HUDEP-2 (cell line): ENCODE measurements at regions not wholly inside any gene's neighbourhood (a gene's known extent, or its start where the extent isn't known, plus 50 kb on each side); places are given as distances from the start of the nearest gene placed in this dataset.

Experiments used
- DNase-seq, 76 experiments: peaks; one replicate each; lab custom pipeline; 2025; ENCODE audit not compliant: unreplicated experiment in 76 of 76; lab: John Stamatoyannopoulos, UW

GRCh38 chr18:28837100-28837499 is 660.2 kb upstream of the CDH2 start:
- no peak for DNase-seq

DNA sequence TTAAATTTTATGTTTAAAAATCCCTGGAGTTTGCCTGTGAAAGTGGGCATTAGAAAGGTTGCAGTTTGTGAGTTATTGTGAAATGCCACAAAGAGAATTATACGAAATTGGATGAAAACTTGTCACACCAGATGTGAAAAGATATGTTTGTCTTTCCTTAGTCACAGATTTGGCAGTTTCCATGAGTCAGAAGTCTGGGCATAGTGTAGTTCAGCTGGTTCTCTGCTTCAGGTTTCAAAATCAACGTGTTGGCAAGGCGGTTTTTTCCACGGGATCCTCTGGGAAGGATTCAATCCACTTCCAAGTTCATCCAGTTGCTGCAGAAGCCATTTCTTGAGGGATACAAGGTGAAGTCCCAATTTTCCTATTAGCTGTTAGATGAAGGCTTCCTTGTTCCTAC is 658.0 kb upstream of the CDH2 start:
- no peak for DNase-seq

DNA sequence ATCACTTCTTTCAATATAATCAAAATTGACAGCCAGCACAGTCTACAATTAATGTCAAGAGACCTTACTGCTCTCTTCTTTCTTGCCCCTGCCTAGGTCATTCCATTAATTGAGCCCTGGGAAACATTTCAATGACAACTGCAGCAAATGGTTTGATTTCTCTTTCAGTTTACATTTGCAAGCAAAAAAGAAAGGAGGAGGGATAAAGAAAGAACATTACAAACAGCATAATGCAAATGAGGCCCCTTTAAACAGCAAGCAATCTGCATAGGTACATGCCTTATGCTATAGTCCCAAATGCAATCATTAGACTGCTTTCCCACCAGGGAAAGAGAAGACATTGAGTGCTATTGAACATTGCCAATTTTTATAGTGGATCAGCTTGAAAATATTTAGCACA is 655.0 kb upstream of the CDH2 start:
- DNase-seq, result no peak

DNA sequence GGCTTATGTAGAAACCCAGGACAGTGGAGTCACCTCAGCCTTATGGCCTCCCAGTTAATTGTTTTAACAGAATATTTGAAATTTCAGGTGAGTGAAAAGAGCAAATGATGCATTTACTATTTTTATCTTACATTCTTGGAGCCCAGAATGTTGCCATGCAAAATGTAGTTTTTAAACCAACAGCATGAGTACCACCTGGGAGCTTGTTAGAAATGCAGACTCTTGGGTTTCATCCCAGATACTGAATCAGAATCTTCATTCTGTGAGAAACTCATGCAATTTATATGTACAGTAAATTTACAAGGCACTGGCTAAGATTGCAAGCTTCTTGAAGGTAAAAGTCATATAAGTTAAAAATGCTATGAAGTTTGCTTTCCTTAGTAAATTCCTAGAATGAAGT is 654.5 kb upstream of the CDH2 start:
- DNase-seq, result no peak

- no peak for DNase-seq
Observed at GRCh38 chr18:28826107-28826506, 649.2 kb upstream of the CDH2 start.

DNA sequence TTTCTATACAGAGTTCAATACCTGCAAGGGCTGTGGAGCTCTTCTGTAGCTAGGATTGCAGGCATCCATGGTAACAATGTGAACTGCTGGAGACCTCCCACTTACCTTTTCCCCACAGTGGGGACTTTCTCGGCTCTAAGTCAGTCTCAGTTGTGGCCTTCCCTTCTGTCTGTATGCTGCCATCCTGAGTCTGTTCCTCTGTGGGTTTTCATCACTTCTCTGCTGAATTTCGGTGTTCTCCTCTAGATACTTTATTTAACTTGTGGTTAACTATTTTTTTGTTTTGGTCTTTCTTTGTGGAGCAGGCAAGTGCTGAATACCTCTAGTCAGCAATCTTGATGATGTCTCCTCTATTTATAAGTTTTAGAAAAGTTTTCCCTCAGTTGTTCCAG is 647.2 kb upstream of the CDH2 start:
- no peak for DNase-seq

GRCh38 chr18:28823506-28824182 is 646.7 kb upstream of the CDH2 start:
- DNase-seq, result no peak

GRCh38 chr18:28820353-28820752 is 643.4 kb upstream of the CDH2 start:
- DNase-seq, result no peak

GRCh38 chr18:28816155-28816554 is 639.2 kb upstream of the CDH2 start:
- DNase-seq, result no peak

DNA sequence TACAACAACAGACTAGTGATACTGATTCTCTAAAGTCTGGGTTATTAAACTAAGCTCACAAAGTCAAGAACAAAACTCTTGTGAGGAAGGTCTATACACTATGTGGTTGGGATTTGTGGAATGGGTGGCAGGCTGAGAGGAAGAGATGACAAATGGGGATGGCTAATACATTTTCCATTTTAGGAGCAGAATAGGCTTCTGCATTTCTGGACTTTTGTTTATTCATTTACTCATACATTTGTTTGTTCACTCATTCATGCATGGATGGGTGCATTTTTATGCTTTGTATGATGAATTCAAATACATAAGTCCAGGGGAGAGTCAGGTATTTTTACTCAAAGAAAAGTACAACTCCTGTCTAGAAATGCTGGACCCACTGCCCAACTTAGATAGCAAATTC is 637.4 kb upstream of the CDH2 start:
- no peak for DNase-seq

- DNase-seq, result no peak
Observed at GRCh38 chr18:28808373-28808772, 631.4 kb upstream of the CDH2 start.

- DNase-seq, result no peak
Observed at GRCh38 chr18:28805491-28805890, 628.6 kb upstream of the CDH2 start.

- DNase-seq, result no peak
Observed at GRCh38 chr18:28804512-28805202, 627.7 kb upstream of the CDH2 start.

DNA sequence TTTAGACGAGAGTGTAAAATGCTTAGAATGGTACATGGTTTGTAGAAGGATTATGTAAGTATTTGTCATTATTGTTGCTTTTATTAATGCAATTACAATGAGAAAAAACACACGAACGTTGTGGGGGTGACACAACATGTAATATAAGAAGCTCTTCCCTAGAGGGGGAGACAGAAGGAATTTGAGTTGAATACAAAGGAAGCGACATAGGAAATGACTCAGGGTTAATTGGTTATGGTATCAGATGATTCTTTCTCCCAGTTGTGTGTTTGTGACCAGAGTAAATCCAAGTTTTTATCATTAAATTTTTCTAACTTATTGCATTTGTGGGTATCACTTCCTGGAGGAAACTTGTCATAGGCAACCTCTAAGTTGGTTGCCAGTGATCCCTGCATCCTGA is 625.6 kb upstream of the CDH2 start:
- DNase-seq, result no peak

DNA sequence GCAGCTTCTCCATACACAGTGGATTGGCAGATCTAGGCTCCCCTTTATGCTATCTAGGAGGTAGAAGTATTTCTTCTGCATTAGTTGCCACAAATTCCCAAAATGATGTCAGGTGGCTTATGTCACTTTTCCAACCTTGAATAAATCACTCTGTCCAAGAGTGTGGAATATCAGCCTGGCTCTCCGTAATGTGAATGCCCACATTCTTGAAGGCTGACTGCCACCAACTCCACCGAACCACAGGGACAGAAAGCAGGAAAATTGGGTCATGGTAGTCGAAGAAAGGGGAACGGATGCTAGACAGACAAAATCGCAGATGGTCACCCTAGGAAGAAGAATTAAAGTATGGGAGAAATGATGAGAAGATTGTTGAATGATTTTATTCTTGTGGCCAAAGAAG is 624.9 kb upstream of the CDH2 start:
- no peak for DNase-seq

- no peak for DNase-seq
Observed at GRCh38 chr18:28794459-28795245, 617.7 kb upstream of the CDH2 start.

DNA sequence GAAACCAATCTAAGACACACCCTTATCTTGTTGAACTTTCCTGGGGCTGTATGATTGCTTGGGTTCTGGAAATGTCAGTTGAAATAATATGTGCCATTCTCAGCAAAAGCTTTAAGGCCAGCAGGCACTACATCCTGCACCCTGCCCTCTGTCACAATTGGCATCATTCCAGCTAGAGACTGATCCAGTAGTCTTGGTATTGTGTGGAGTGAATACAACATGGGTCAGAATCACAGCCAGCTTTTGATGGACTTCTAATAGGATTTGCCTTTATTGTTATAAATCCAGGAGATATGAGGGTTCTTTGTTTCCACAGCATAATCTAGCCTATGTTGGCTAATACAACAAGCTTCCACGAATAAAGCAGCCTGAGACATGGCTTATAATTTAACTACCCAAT is 617.0 kb upstream of the CDH2 start:
- no peak for DNase-seq

GRCh38 chr18:28792404-28793086 is 615.6 kb upstream of the CDH2 start:
- no peak for DNase-seq

- no peak for DNase-seq
Observed at GRCh38 chr18:28791101-28791500, 614.2 kb upstream of the CDH2 start.

DNA sequence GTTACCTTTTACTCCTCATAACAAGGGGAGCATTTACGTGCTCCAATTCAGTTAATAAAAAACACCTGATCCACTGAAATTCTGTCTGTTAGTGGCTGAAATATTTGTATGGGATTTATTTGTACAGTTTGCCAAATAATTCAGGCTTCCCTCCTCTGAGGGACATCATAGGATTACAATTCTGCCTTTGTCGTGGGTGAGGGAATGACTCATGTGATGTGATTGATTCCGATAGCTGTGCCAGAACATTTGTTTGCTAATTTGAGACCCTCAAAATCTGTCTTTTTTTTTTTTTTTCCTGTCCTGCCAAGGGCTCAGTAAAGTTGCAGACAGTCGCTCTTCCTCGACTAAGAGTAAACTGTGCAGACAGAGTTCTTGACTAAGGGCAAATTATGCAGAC is 612.6 kb upstream of the CDH2 start:
- no peak for DNase-seq

GRCh38 chr18:28786926-28787325 is 610.0 kb upstream of the CDH2 start:
- no peak for DNase-seq
